HG03196 (cell line): ENCODE measurements at regions not wholly inside any gene's neighbourhood (a gene's known extent, or its start where the extent isn't known, plus 50 kb on each side); places are given as distances from the start of the nearest gene placed in this dataset.
"Not testable (repeated sequence)": the region's sequence is repeated elsewhere in the genome, so short reads cannot be mapped to it uniquely, and the experiment has no call there.

Experiments used
- ATAC-seq: cut with Tn5 transposase; IDR thresholded peaks from one replicate; pipeline ENCODE4 v1.9.1; 2021; ENCODE audit not compliant: unreplicated experiment

DNA sequence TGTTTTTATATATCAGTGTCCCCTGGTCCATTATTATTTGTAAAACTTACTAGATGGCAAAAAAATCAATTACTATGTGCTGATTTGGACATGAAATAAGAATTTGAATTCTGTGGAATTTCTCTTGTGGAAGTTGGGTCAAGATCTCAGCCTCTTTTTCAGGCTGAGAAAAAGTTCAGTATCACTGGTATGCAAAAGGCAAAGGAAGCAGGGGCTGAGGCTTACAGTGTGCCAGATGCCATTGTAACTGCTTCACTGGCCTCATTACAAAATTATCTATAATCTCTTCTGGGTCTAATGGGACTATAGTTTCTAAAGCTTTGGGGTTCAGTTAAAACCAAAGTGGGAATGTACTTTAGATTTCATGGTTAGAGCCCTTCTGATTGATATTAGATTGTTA, 125.9 kb upstream of the SLC7A14 start:
- ATAC-seq, result no peak

DNA sequence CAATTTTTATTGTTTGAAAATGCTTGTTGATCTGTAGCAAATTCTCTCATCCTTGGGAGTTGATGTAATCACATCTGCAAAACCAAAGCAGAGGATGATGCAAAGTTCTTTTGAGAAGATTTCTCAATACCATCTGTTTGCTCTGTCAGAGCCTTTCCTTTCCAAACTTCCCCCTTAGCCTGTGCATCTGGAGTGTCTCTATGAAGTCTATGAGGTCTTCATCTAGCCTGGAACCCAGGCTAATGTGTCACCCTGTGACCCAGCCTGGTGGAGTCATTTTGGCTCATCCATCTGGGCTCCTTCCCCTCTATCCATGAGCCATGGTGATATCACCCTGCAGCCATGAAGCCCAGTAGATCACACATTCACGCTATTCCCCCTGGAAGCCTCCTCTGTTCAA, 123.2 kb upstream of the SLC7A14 start:
- ATAC-seq, result no peak

DNA sequence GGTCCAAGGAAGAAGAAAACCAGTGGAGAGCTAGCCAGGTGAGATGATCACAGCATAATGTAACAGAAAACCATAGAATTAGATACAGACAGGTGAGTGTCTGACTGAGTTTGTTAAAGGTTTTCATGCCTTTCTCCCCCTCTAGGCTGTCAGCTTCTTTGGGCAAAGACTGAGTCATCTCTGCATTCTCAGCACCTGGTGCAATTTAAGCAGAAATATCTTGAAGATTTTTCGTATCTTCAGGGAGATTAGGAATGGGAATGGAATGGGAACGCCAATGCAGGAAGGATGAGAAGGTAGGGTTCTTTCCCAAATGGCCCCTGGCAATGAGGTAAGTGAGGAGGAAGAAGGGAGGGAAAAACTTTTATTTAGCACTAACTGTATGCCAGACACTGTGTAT, 122.0 kb upstream of the SLC7A14 start:
- ATAC-seq, result no peak

DNA sequence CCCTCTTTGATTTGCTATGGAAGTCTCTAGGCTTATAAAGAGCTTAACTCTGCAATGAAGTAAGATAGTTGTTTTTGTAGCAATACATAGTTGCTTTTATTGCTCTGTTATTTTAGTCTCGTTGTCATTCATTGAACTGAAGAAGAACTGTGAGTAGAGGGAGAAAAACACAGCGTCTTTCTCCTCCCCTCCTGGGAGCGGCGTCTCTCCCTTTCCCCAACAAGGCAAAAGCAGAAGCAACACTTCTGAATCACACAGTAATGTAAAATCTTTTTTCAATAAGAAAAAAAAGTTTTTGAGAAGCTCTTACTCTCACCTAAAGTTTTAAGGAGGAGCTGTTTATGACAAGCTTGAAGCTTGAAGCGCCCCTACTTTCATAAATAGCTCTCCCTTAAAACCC, 119.3 kb upstream of the SLC7A14 start:
- no peak for ATAC-seq

DNA sequence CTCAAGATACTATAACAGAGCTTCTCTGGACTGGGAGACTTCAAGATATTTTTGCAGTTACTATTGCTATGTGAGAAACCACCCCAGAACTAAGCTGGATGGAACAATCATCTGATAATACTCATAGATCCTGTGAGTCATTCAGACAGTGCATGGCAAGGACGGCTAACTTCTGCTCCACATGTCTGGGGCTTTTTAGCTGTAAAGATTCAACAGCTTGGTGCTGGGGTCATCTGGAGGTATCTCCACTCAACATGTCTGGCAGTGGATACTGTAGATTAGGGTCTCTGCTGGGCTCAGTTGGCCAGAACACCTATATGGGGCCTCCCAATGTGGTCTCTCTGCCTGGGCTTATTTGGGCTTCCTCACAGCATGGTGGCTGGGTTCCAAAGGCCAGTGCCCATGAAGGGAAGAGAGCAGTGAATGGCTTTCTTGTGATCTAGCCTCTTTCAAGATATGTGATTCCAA, 117.3 kb upstream of the SLC7A14 start:
- ATAC-seq, result no peak

DNA sequence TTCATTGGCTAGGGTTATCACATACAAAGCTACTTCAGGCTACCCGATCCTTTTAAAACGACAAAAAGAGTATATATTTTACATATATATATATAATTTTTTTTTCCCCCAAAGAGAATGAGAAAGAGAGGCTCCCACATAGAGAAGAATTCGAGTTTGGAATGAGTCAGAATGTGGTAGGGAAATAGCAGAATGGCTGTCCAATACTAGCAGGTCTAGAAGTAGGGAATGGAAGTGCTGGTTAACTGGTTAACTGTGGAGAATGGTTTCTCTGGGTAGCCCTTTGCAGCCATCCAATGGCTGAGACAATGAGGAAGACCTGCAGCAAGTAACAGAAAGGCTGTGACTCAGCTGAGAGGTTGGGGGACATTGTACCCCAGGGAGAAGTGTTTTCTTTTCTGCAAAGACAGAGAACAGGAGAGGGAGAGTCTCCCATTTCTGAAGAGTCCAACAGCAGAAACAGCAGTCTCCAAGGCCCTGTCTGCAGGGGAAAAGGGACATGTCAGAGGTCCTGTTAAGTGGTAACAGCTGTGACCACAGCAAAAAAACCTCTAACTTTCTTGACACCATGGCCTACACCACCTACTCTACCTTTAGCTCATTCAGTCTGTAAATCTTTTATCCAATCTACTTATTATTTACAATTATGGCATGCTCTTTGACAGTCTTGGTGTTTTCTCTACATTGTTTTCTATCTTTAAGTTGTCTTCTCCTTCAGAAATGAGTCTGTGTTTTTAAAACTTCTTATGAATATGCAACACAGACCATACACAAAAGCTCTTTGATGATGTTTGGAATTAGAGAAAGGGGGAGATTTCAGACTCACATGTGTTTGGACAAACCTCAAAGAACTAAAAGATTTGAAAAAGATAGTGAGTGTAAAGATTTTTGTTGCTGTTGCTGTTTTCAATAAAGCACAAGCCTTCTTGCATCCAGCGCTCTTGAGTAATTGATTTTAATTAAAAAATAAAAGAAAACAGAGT, 116.1 kb upstream of the SLC7A14 start:
- ATAC-seq, result no peak

DNA sequence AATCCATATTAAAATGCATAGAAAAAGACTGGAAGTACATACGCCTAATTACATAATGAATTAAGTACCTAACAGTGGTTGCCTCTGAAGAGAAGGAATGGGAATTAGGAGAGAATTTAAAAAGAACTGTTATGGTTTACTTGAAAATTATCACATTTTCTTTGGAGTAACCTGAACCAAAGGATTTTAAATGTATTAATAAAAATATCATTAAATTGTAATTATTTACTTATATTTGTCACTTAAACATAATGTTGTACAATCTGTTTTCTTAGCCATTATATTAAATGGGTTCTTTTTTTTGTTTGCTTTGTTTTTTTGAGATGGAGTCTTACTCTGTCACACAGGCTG, 114.2 kb upstream of the SLC7A14 start:
- no peak for ATAC-seq

DNA sequence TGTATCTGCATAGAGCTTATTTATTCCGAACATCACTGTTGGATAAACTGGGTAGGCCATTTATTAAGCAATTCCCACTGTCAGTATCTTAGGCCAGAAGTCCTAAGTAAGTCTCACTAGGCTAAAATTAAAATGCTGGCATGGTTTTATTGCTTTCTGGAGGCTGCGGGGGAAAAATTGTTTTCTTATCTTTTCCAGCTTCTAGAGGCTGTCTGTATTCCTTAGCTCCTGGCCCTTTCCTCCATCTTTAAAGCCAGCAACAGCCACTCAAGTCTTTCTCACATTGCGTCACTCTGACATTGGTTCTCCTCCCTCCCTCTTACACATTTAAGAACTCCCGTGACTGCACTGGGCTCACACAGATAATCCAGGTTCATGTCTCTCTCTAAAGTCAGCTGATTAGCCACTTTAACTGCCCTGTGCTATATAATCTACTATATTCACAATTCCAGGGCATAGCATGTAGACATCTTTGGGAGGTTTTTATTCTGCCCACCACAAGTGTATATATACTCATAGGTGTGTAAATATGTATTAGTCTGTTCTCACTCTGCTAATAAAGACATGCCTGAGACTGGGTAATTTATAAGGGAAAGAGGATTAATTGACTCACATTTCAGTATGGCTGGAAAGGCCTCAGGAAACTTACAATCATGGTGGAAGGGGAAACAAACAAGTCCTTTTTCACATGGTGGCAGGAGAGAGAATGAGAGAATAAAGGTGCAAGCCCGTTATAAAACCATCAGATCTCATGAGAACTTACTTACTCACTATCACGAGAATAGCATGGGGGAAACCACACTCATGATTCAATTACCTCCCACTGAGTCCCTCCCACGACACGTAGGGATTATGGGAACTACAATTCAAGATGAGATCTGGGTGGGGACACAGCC, 113.5 kb upstream of the SLC7A14 start:
- ATAC-seq, result no peak

DNA sequence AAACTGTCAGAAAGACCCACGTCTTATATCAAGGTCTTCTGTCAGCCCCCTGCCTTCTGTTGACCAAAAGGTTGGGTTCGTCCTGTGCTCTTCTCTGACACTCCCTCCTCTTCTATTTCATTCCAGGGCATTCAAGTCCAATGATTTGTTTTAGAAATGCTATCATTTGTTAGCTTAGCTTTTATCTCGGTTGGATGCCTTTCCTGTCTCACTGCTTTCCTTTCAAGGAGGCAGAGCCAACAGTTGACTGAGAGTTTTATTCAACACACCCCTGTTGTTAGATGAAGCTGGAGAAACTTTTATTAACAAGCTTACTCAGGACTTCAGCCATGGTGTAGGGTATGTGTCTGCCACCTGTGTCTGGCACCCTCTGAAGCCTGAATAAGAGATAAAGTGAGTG, 112.0 kb upstream of the SLC7A14 start:
- no peak for ATAC-seq

DNA sequence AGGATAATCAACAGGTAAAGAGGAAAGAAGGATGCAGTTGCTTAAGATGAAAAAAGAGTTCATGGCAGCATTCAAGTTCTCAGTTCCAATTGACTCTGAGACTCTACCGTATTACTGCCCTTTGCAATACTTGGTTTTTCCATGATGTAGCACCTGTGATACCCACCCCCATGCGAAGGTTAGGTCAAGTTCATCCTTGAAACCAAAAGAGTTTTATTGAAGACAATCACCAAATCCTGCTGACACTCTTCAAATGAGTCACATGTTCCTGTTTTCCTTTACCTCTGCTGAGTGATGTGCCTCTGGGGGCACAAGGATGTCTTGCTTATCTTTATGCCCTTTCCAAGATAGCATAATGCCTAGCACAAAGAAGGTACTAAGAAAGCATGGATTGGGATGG, 111.3 kb upstream of the SLC7A14 start:
- no peak for ATAC-seq

DNA sequence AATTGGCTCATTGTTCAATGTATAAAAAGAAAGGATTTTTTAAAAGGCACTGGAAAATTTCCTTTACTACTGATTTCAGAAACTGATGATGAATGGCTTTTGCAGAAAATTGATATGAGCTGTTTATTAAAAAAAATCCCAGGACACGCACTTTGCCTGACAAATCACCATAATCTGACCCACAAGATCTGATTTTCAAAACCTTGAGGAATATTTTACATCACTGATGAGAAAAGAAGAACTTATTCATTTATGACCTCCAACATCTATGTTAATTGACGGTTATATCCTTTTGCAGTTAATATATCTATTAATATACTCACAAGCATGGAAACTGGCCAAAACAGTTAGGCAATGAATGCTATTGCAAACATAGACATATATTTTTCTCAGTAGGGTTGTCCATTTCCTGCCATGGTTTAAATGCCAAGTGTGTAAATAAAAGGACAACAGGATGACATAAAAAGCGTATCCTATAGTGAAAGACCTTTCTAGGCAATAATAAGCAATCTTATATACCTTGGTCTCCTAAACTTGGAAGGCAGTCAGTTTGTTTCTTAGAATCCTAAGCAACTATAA, 109.7 kb upstream of the SLC7A14 start:
- ATAC-seq, result no peak

DNA sequence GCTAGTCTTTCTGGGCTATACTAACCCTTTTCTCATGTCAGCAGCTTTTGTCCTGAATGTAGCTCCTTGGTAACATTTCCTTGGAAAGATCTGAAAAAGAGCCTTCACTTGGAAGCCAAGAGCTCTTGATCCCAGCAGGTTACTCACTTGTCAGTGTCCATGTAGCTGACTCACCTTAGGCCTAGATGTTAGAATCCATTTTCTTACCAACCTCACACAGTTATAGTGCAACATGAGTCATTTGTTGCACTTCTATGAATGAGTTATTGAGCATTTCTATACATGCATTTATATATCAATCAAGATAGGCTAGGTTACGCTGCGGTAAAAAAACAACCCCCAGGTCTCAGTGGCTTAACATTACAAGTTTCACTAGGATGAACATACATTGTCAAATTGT, 106.8 kb upstream of the SLC7A14 start:
- no peak for ATAC-seq

DNA sequence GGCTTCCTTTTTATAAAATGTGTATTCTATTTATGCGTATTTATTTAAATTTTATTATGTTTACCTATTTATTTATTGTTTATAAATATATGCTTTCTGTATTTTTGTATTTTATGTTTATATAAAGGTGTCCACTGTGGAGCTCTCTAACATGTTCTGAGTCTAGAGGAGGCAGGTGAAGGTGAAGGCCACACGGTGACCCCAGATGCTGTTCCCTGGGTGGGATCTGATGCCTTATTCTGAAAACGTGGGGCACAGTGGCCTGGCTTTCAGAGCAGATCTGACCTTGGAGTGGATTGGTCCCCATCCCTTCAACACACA, 104.7 kb upstream of the SLC7A14 start:
- ATAC-seq, result no peak

DNA sequence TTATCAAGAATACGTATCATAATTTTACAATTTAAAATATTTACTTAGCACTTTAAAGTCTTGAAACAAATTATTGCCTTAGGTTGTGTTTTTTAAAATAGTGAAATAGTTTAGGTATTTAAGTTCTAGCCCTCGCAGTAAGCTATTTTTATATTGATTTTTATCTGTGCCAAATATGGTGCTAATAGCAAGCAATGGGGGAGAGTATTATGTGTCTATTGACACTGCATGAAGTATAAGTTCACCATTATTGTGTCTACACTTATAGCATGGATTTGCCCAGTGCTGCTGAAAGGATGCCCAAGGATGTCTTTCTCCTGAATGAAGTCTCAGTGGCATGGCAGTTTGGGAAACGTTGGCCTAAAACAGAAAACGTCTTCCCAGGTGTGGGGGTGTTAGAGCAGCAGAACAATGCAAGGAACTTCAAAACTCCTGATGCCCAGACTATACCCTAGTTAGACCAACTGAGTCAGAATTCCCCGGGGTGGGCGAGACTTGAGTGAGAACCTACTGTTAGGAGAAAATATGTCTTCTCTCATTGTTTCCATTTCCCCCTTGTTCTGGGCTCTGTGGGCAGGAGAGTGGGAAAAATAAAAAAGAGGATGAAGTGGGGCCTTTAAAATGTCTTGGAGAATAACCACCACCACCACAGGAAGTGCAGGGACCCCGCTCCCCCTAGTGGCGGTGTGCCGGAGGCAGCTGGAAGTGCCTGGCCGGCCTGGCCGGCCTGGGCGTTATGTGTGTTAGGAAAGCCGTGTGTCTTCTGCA, 104.2 kb upstream of the SLC7A14 start:
- no peak for ATAC-seq

DNA sequence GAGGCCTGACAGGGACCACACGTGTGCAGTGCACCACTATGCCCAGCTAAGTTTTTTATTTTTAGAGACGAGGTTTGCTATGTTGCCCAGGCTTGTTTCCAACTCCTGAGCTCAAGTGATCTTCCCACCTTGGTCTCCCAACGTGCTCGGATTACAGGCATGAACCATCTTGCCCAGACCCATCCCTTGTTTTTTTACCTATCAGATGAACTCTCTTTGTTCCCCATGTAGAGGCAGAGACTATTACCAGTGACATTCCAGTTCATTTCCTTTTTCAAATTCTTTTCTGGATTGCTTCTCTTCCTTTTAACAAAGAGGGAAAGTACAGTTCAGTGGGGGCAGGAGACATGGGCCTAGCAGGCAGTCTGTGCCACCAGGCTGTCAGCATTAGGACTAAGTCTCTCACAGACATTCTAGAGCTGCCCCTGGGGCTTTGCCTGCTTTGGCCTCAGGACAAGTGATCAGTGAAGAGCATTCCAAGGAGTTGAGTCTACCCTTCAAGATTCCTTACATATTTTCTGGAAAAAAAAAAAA, 103.5 kb upstream of the SLC7A14 start:
- ATAC-seq, result no peak

DNA sequence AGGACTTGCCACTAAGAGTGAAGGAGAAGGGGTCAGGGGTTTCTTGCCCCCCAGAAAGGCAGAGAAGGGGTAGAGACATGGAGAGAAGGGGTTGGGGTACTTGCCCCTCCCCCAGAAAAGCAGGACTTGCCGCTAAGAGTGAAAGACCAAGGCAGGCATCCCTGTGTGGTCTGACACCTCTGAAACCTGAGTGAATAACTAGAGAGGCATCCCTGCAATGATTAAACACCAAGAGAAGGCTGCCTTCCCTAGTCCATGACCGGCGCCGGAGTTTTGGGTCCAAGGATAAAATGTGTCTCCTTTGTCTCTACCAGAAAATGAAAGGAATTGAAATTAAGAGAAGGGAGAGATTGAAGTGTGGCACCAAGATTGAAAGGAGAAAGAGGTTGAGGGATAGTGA, 102.3 kb upstream of the SLC7A14 start:
- ATAC-seq, result not testable (repeated sequence)

DNA sequence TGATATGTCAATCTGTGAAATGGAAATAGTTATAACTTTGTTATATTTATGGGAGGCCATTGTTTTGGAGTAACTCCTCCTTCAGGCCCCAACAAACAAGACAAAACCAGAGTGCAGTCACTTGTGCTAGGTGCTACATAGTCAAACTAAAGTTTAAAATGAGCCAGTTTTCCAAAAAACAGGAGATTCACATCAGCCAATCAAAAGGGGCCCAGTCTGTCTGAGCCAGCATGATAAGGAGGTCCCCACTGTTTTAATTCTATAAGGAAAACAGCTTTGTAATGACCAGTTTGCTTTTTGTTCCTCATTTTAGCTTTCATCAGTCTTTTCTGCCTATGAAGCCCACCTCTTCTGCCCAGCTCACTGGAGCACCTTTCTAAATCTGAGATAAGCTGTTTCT, 94.7 kb upstream of the SLC7A14 start:
- no peak for ATAC-seq

DNA sequence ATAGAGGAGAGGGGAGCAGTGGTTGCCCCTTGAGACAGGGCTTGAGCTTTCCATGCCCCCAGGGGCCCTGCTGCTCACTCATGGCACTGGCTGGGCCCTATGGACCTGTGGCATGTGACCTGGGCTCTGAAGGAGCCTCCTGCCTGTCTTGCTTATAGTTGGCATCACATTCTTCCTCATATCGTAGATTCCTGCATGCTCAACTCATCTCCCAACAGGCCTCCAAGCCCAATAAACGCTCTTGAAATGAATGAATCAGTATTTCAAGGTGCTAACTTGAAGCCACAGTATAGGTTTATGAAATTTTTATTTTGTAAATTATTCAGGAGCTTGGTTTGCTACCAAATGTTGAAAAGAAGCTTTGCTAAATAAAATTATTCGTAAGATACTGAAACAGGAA, 93.3 kb upstream of the SLC7A14 start:
- no peak for ATAC-seq

DNA sequence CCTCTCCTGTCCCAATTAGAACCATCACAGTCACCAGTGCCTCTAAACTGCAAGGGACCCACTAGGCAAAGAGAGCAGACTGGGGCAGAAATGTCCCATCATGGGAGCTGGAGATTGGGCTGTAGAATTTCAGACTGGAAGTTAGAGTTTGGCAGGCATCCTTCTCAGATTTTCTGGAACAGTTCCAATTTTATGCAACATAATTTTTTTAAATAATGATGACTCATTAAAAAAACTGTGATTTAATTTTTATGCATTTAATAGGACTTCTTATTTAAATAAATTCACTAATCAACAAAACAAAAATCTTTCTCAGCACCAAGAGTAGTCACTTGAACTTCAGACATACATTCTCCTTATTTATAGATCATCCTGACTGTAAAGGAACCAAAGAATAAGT, 84.6 kb upstream of the SLC7A14 start:
- ATAC-seq, result no peak

DNA sequence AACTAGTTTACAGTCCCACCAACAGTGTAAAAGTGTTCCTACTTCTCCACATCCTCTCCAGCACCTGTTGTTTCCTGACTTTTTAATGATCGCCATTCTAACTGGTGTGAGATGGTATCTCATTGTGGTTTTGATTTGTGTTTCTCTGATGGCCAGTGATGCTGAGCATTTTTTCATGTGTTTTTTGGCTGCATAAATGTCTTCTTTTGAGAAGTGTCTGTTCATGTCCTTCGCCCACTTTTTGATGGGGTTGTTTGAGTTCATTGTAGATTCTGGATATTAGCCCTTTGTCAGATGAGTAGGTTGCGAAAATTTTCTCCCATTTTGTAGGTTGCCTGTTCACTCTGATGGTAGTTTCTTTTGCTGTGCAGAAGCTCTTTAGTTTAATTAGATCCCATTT, 77.1 kb upstream of the SLC7A14 start:
- not testable (repeated sequence) for ATAC-seq

DNA sequence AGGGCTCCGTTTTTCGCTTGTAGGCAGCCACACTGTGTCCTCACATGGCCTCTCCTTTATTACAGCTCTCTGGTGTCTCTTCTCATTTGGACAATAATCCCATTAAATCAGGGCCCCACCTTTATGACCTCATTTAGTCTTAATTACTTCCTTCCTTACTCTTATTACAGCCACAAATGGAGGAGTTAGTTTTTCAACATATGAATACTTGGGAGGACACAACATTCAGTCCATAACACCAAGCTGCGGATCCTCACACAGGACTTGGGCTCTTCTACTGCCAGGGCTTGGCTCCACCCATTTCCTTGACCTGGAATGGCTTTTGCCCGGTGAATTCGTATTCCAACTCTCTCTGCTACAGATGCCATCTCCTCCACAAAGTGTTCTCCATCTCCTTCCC, 74.3 kb upstream of the SLC7A14 start:
- ATAC-seq, result no peak
